Upper lobe of left lung (tissue), 4 donors: ENCODE measurements at regions not wholly inside any gene's neighbourhood (a gene's known extent, or its start where the extent isn't known, plus 50 kb on each side); places are given as distances from the start of the nearest gene placed in this dataset.

Source experiments
- POLR2A ChIP-seq, 4 donors: fragments of 450-650 bp; IDR thresholded peaks; one replicate each; pipeline ENCODE4 v1.5.1; 2016 to 2017; ENCODE audit warnings: antibody characterized with exemption in 4 of 4, mild to moderate bottlenecking in 2 of 4
- TF ChIP-seq, protein P1 (sequence below), 6 experiments: fragments of 450-650 bp in 4 of 6; fragments of 200-600 bp in 2 of 6; sonication (generic) in 2 of 6; IDR thresholded peaks; one replicate each; pipeline ENCODE4 v1.5.1; 2016 to 2019; ENCODE audit warnings: antibody characterized with exemption in 6 of 6

DNA sequence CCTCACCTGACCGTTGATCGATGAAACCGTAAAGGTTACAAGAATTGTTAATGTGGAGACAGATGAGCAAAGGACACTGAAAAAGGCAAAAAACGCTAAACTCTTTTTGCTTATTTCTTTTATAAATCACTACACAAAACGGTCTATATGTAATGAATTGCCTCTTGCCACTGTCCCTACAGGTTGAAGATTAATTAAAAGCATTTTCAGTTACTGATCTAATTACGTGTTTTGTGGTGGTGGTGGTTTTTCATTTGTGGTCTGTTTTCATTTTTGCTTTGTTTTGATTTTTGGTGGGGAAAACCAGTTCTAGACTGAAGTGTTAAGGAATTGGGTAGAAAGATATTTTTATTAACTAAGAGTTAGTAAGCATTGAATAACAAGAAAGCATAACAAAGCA is 299.2 kb upstream of the LRRN1 start:
- TF ChIP-seq, protein P1, sequence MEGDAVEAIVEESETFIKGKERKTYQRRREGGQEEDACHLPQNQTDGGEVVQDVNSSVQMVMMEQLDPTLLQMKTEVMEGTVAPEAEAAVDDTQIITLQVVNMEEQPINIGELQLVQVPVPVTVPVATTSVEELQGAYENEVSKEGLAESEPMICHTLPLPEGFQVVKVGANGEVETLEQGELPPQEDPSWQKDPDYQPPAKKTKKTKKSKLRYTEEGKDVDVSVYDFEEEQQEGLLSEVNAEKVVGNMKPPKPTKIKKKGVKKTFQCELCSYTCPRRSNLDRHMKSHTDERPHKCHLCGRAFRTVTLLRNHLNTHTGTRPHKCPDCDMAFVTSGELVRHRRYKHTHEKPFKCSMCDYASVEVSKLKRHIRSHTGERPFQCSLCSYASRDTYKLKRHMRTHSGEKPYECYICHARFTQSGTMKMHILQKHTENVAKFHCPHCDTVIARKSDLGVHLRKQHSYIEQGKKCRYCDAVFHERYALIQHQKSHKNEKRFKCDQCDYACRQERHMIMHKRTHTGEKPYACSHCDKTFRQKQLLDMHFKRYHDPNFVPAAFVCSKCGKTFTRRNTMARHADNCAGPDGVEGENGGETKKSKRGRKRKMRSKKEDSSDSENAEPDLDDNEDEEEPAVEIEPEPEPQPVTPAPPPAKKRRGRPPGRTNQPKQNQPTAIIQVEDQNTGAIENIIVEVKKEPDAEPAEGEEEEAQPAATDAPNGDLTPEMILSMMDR (IDR thresholded peaks at IDR 0.05) = no peak
- TF ChIP-seq POLR2A (IDR thresholded peaks at IDR 0.05) = no peak
